ENCODE measurements at regions not wholly inside any gene's neighbourhood (a gene's known extent, or its start where the extent isn't known, plus 50 kb on each side); places are given as distances from the start of the nearest gene placed in this dataset.

GRCh38 chr20:3354247-3354646 is 53.2 kb downstream of the DNAAF9 start:
- Mint-ChIP-seq H3K27me3 (no peaks in the 10 kb centered on the region), H3K36me3 (ENCODE audit: low read depth) (no peaks in the 10 kb centered on the region), H3K9me3 (no peaks in the 10 kb centered on the region), H3K27ac (no peak overlapping the region), H3K4me1 (ENCODE audit: low read depth) (no peaks in the 10 kb centered on the region), H3K4me3 (no peak overlapping the region)
- ATAC-seq (ENCODE audit: poor library complexity) (no peak), DNase-seq (no peak)
- no peaks in the 10 kb centered on the region for H3K36me3 ChIP-seq (ENCODE audit: insufficient read depth, low read length)
- no peaks in the 10 kb centered on the region for H3K9me3 ChIP-seq (ENCODE audit: control insufficient read depth in 1 of 2, insufficient read depth in 1 of 2, low read length in 2 of 2)
- ChIA-PET CTCF (no interaction called here), POLR2A (no interaction called here)
- H3K4me1 ChIP-seq (ENCODE audit: insufficient read depth, low read length) = no peaks in the 10 kb centered on the region
- no peaks in the 10 kb centered on the region for H3K27me3 ChIP-seq (ENCODE audit: control insufficient read depth in 1 of 2, insufficient read depth in 2 of 2, low read length in 2 of 2)
- intact Hi-C loops (cut with DNase I, micrococcal nuclease) = no loop called here
- H3K4me3 ChIP-seq (ENCODE audit: low read length) = no peak overlapping the region
- H3K27ac ChIP-seq (ENCODE audit: low read depth in 1 of 2, low read length in 2 of 2) = no peak overlapping the region
- TF ChIP-seq, protein P1, sequence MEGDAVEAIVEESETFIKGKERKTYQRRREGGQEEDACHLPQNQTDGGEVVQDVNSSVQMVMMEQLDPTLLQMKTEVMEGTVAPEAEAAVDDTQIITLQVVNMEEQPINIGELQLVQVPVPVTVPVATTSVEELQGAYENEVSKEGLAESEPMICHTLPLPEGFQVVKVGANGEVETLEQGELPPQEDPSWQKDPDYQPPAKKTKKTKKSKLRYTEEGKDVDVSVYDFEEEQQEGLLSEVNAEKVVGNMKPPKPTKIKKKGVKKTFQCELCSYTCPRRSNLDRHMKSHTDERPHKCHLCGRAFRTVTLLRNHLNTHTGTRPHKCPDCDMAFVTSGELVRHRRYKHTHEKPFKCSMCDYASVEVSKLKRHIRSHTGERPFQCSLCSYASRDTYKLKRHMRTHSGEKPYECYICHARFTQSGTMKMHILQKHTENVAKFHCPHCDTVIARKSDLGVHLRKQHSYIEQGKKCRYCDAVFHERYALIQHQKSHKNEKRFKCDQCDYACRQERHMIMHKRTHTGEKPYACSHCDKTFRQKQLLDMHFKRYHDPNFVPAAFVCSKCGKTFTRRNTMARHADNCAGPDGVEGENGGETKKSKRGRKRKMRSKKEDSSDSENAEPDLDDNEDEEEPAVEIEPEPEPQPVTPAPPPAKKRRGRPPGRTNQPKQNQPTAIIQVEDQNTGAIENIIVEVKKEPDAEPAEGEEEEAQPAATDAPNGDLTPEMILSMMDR (IDR thresholded peaks at IDR 0.05) = no peak

DNA sequence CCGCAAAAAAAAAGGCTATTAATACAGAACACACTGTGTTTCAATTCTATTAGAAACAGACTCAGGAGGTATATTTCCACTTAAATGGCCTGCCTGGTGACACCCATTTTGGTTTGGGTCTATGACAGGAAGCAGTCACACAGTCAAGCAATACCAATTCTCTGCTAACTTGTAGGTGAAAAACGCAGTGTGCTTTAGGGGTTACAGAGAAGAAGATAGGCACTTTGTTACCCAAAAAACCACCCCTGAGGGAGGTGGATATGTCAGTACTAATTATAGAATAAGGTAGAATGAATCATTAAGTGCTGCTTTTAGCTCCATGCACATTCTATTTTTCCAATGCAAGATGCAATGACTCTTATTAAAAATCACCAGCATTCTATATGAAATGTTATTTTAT is 53.8 kb downstream of the DNAAF9 start:
- TF ChIP-seq, protein P1 (IDR thresholded peaks at IDR 0.05) = no peak
- no peaks in the 10 kb centered on the region for H3K9me3 Mint-ChIP-seq
- intact Hi-C loops (cut with DNase I, micrococcal nuclease) = no loop called here
- ChIA-PET POLR2A (no interaction called here), CTCF (no interaction called here)
- ATAC-seq (ENCODE audit: poor library complexity) (no peak), DNase-seq (no peak)
- no peak overlapping the region for H3K27ac ChIP-seq (ENCODE audit: low read depth in 1 of 2, low read length in 2 of 2)
- no peaks in the 10 kb centered on the region for H3K4me1 ChIP-seq (ENCODE audit: insufficient read depth, low read length)
- H3K4me3 ChIP-seq (ENCODE audit: low read length) = no peak overlapping the region
- H3K27me3 Mint-ChIP-seq = no peaks in the 10 kb centered on the region
- no peaks in the 10 kb centered on the region for H3K36me3 ChIP-seq (ENCODE audit: insufficient read depth, low read length)
- no peak overlapping the region for H3K4me3 Mint-ChIP-seq
- H3K27me3 ChIP-seq (ENCODE audit: control insufficient read depth in 1 of 2, insufficient read depth in 2 of 2, low read length in 2 of 2) = no peaks in the 10 kb centered on the region
- no peaks in the 10 kb centered on the region for H3K9me3 ChIP-seq (ENCODE audit: control insufficient read depth in 1 of 2, insufficient read depth in 1 of 2, low read length in 2 of 2)
- no peaks in the 10 kb centered on the region for H3K4me1 Mint-ChIP-seq (ENCODE audit: low read depth)
- peaks cover under 1% of the 10 kb centered on the region for H3K36me3 Mint-ChIP-seq (ENCODE audit: low read depth)
- H3K27ac Mint-ChIP-seq = no peak overlapping the region

GRCh38 chr20:3352202-3352601 is 55.3 kb downstream of the DNAAF9 start:
- Mint-ChIP-seq H3K36me3 (ENCODE audit: low read depth) (peaks cover 7% of the 10 kb centered on the region), H3K9me3 (no peaks in the 10 kb centered on the region), H3K27ac (no peak overlapping the region), H3K4me1 (ENCODE audit: low read depth) (no peaks in the 10 kb centered on the region), H3K27me3 (no peaks in the 10 kb centered on the region), H3K4me3 (no peak overlapping the region)
- TF ChIP-seq, protein P1 (IDR thresholded peaks at IDR 0.05) = no peak
- ATAC-seq (ENCODE audit: poor library complexity) (no peak), DNase-seq (no peak)
- Histone ChIP-seq H3K36me3 (ENCODE audit: insufficient read depth, low read length) (no peaks in the 10 kb centered on the region), H3K27ac (ENCODE audit: low read depth in 1 of 2, low read length in 2 of 2) (no peak overlapping the region), H3K4me1 (ENCODE audit: insufficient read depth, low read length) (no peaks in the 10 kb centered on the region), H3K9me3 (ENCODE audit: control insufficient read depth in 1 of 2, insufficient read depth in 1 of 2, low read length in 2 of 2) (no peaks in the 10 kb centered on the region), H3K27me3 (ENCODE audit: control insufficient read depth in 1 of 2, insufficient read depth in 2 of 2, low read length in 2 of 2) (no peaks in the 10 kb centered on the region), H3K4me3 (ENCODE audit: low read length) (no peak overlapping the region)
- ChIA-PET POLR2A (no interaction called here), CTCF (no interaction called here)
- intact Hi-C loops (cut with DNase I, micrococcal nuclease) = no loop called here

Measured in CD4-positive, alpha-beta T cell (primary cell).